HG03103 (cell line): ENCODE measurements at regions not wholly inside any gene's neighbourhood (a gene's known extent, or its start where the extent isn't known, plus 50 kb on each side); places are given as distances from the start of the nearest gene placed in this dataset.

Source experiments
- ATAC-seq: cut with Tn5 transposase; IDR thresholded peaks from one replicate; pipeline ENCODE4 v1.9.1; 2021; ENCODE audit warnings: low read depth; ENCODE audit not compliant: unreplicated experiment

- ATAC-seq = no peak
These were observed 108.4 kb upstream of the NKX1-1 start for GRCh38 chr4:1514612-1515011.

DNA sequence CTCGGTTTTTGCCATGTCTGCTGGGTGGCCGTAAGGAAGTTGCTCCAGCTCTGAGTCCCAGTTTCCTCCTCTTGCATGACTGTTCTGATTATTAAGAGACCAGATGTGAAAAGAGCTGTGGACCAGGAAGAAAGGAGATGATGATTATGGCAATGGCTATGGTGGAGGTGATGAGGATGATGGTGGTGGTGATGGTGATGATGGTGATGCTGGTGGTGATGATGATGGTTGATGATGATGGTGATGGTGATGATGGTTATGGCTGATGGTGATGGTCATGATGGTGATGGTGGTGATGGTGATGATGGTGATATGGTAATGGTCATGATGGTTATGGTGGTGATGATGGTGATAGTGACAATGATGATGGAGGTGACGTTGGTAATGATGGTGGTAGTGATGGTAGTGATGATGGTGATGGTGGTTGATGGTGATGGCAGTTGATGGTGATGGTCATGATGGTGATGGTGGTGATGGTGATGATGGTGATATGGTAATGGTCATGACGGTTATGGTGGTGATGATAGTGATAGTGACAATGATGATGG is 107.8 kb upstream of the NKX1-1 start:
- no peak for ATAC-seq

- ATAC-seq = no peak
These were observed 106.8 kb upstream of the NKX1-1 start for GRCh38 chr4:1512738-1513660.

DNA sequence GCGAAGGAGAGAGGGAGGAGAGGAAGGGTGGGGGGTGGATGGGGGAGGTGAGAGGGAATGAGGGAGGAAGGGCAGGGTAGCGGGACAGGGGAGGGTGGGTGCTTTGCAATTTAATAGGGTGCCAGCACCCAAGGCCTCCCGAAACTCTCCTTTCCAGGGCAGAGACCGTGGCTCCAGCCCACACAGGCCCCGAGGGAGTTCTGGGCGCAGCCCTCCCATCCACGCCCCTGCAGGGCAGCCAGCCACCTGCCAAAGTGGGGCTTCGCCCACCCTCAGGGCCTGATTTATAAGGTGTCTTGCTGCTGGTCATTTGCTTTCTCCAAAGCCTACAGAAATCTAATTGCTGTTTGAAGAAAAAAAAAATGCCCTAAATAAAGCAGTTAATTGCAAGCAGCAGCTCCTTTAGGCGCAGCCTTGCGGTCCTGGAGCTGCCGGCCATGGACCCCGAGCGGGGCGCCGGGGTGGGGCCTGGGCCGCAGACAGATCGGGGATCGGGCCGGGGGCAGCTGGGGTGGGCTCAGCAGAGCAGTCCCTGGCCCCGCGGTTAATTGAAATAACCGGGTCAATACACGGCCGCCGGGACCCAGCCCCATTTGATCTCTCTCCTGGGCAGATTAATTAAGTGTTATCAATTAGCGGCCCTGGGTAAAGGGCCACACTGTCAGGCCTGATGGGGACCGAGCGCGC is 106.0 kb upstream of the NKX1-1 start:
- ATAC-seq = no peak

GRCh38 chr4:1511441-1512041 is 105.3 kb upstream of the NKX1-1 start:
- ATAC-seq = no peak

DNA sequence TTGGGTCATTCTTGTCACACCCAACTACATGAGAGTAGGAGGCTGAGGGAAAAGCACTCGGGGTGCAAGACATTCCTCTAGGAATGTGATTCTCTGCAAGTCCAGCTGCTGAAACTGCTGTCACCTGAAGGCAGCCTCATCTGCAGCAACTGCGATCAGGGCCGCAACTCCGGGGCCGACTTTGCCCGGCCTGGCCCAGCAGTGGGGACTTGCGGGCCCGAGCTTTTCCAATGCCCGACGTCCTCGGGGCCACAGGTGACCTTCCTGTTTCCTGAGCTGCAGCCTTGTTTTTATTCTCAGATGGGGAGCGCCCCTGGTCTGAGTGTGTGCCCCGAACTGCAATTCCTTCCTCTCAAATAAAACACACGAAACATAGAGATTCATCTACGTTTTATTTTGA is 104.7 kb upstream of the NKX1-1 start:
- no peak for ATAC-seq

- no peak for ATAC-seq
These were observed 103.1 kb upstream of the NKX1-1 start for GRCh38 chr4:1509366-1509765.

DNA sequence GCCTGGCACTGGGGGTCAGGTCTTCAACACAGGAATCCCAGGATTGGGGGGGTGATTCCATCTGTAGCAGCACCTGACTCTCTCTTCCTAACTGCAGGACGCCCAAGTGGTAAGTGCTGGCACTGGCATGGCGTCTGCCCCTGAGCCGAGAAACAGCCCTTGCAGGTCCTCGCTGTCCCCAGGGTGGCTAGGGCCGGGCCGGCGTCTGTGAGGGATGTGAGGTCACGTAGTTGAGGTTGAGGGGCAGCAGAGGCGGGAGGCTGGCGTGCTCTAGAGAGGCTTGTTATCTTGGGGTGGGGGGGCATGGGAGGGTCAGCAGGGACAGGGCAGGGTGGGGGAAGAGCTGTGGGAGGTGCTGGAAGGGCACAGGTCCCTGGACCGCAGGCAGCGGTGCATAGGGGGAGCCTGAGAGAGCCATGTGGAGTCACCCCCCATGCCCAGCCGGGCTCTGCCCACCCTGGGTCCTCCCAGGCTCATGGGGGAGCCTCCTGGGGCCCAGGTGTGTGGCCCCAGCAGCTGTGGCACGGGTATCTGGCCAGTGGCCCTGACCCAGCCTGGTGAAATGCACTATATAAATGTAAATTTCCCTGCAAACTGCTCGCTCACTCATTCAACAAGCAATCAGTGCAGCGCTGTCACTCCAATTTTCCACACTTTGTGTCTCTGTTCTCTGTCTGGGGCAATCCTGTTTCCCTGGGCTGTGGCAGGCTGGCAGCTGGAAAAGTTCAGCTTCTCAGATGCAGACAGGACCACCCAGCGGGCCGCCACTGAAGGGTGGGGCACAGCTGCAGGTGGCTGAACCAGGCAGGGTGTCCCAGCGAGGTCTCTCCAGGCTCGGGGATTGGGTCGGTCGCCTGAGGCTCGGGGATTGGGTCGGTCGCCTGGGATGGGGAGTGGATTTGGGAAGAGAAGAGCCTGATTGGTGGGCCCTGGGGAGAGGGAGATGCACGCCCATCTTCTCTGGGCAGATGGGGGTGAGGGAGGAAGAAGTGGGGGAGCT is 102.2 kb upstream of the NKX1-1 start:
- ATAC-seq = no peak

DNA sequence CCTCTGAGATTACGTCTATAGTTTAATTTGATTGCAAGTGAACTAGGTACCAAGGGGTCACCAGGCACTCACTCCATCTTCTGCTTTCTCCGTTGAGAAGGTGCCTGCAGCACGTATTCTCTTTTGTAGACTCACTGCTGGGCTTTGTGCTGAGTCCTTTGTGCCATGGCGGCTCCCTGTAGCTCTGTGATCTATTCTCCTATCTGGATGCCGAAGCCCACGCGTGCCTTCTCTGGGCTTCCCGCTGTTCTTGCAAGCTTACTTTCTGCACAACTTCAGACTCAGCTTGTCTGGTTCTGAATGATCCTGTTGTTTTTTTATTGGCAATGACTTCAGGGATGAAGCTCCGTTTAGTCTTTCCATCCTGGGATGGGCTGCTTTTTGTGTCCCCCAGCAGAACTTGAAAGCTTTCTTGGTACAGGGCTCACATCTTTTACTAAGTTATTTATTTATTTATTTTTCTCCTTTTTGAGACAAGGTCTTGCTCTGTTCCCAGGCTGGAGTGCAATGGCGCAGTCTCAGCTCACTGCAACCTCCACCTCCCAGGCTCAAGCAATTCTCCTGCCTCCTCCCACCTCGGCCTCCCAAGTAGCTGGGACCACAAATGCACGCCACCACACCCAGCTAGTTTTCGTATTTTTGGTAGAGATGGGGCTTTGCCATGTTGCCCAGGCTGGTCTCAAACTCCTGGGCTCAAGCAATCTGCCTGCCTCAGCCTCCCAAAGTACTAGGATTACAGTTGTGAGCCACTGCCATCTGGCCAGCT is 100.9 kb upstream of the NKX1-1 start:
- ATAC-seq = no peak

DNA sequence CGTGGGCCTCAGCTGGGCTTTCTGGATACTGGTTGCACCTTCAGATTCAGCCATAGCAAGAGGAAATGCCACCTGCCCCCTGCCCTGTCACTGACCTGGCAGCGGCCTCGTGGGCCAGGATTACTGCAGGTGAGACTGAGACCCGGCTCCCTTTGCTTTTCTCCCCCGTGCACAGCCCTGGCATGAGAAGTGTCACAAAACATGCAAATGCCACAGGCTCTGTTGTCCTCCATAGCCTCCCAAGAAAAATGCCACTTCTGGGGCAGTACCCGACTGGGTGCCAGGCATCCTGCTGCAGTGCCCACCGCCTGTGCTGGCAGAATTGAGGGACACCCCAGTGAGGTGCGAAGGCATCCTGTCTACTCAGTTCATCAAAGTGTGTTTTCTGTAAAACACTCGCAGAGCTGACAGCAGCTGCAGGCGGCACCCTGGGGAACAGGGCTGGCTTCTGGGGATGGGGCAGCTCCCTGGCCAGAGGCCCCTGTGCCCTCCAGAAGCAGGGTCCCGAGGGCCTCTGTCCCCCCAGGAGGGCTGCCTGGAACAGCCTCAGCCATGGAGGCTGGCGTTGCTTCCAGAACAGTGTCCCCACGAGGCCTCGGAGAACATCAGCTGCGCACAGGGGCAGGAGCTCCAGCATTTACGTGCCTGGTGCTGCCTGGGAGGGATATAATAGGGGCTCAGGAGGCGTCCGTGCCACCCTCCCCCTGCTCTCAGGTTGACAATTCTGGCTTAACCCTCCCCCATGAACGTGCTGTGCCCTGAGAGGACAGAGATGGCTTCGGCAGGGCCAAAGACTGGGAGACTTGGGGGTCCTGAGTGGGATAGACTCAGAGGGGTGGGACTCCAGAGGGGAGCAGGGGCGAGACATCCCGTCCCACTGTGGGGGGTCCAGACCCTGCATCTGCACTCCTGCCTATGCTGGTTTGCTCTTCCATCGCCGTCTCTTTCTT is 99.5 kb upstream of the NKX1-1 start:
- no peak for ATAC-seq

- ATAC-seq = no peak
These were observed 98.6 kb upstream of the NKX1-1 start for GRCh38 chr4:1504595-1505500.

DNA sequence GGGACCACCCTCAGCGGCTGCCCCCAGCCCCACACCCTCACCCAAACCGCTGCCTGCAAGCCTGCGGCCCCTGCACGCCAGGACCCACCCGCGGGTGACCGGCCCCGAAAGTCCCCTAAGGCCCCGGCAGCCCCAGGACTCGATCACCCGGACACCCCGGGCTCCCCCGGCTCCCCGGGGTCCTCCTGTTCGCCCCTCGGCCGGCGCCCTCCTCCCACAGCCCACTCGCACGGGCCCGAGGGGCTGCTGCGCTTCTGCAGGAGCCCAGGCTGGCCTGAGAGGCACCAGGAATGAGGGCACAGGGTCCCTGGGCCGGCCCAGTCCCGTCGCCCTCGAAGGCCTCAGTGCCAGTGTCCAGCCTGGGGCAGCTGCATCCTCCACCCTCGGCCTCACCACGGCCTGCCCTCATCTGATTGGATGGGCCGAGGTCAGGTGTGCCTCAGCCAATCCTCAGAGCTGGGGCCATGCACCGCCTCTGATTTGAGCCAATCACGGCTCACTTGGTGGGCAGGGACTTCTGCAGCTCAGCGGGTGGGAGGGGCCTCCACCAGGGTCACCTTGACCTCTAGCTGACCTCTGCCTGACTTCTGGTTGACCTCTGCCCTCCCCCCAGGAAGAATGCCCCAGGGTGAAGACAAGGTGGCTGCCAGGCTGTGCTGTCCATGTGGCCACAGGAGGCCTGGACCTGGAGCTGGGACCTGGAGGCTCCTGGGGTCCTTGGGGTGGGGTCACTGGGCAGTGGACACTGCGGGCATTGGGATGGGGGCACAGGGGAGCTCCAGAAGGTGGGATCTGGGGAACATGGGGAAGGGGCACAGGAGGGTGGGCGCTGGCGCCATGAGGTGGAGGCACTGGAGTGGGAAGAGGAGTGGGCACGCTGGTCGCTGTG is 97.6 kb upstream of the NKX1-1 start:
- ATAC-seq = no peak

- ATAC-seq = no peak
These were observed 96.7 kb upstream of the NKX1-1 start for GRCh38 chr4:1502976-1503375.

GRCh38 chr4:1502501-1502886 is 96.3 kb upstream of the NKX1-1 start:
- no peak for ATAC-seq

DNA sequence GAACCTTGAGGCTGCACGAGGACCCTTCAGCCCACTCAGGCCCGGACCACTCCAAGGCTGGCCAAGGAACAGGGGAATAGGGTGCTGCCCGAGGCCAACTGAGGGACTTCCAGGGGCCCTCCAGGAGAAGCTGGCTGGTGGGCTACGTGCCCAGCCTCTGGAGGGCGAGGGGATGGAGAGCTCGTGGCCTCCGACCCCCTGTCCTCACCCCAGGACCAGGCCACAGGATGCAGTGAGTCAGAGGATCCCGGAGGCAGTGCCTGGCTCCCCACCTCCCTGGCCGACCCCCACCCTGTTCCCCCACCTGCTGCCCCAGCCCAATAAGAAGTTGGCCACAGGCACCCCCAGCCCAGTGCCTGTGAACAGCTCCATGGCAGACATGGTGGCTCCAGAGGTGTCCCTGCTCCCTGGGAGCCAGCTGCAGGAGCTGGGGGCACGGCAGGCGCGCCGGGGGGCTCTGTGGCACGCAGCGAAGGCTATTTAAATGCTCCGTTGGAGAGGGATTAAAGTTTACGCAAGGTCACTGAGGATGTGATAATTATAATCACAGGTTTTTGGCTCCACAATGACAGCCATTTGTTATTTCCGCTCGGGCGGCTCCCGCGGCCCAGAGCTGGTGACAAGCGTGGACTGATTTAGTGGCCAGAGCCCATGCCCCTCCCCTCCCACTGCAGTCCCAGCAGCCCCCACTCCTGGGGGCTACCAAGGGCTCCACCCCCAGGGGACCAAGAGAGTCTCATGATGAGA is 95.7 kb upstream of the NKX1-1 start:
- no peak for ATAC-seq
